ENCODE measurements at regions not wholly inside any gene's neighbourhood (a gene's known extent, or its start where the extent isn't known, plus 50 kb on each side); places are given as distances from the start of the nearest gene placed in this dataset.

GRCh38 chr12:107277855-107278254 lies 184.5 kb upstream of the CRY1 start:
- TF ChIP-seq, protein P1, sequence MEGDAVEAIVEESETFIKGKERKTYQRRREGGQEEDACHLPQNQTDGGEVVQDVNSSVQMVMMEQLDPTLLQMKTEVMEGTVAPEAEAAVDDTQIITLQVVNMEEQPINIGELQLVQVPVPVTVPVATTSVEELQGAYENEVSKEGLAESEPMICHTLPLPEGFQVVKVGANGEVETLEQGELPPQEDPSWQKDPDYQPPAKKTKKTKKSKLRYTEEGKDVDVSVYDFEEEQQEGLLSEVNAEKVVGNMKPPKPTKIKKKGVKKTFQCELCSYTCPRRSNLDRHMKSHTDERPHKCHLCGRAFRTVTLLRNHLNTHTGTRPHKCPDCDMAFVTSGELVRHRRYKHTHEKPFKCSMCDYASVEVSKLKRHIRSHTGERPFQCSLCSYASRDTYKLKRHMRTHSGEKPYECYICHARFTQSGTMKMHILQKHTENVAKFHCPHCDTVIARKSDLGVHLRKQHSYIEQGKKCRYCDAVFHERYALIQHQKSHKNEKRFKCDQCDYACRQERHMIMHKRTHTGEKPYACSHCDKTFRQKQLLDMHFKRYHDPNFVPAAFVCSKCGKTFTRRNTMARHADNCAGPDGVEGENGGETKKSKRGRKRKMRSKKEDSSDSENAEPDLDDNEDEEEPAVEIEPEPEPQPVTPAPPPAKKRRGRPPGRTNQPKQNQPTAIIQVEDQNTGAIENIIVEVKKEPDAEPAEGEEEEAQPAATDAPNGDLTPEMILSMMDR (IDR thresholded peaks at IDR 0.05): no peak
- no peak for TF ChIP-seq POLR2A (IDR thresholded peaks at IDR 0.05)

All from Peyer's patch (tissue), 4 donors.